ENCODE measurements at regions not wholly inside any gene's neighbourhood (a gene's known extent, or its start where the extent isn't known, plus 50 kb on each side); places are given as distances from the start of the nearest gene placed in this dataset.

GRCh38 chr13:75132701-75133695, 349.0 kb downstream of the TBC1D4 start:
- Histone ChIP-seq H3K27me3 (ENCODE audit: control insufficient read depth, low read length) (no peaks in the 10 kb centered on the region), H3K36me3 (ENCODE audit: control insufficient read depth, low read length) (no peaks in the 10 kb centered on the region), H3K4me1 (ENCODE audit: control insufficient read depth, low read length) (no peaks in the 10 kb centered on the region), H3K4me2 (ENCODE audit: low read length) (no peak overlapping the region), H3K79me2 (ENCODE audit: control insufficient read depth, low read length) (no peaks in the 10 kb centered on the region), H3F3A (ENCODE audit: control insufficient read depth, insufficient read depth) (no peaks in the 10 kb centered on the region), H3K27ac (ENCODE audit: low read depth, low read length) (no peak overlapping the region), H3K9me3 (ENCODE audit: control insufficient read depth, insufficient read depth, low read length) (no peaks in the 10 kb centered on the region), H3K9me2 (replicated peaks; ENCODE audit: control insufficient read depth, low read length) (no peaks in the 10 kb centered on the region), H4K20me1 (ENCODE audit: control insufficient read depth, insufficient read depth, low read depth, low read length) (no peaks in the 10 kb centered on the region), H3K4me3 (ENCODE audit: low read length) (no peak overlapping the region)
- no peak for TF ChIP-seq CTCF (IDR thresholded peaks at IDR 0.05; ENCODE audit: low read depth, low read length, poor library complexity, severe bottlenecking)
- no peak for TF ChIP-seq EZH2phosphoT487 (IDR thresholded peaks at IDR 0.05; ENCODE audit: borderline replicate concordance, low read length)

- Histone ChIP-seq H4K20me1 (ENCODE audit: control insufficient read depth, insufficient read depth, low read depth, low read length) (no peaks in the 10 kb centered on the region), H3K4me3 (ENCODE audit: low read length) (no peak overlapping the region), H3K27me3 (ENCODE audit: control insufficient read depth, low read length) (no peaks in the 10 kb centered on the region), H3K9me2 (replicated peaks; ENCODE audit: control insufficient read depth, low read length) (no peaks in the 10 kb centered on the region), H3K9me3 (ENCODE audit: control insufficient read depth, insufficient read depth, low read length) (no peaks in the 10 kb centered on the region), H3K27ac (ENCODE audit: low read depth, low read length) (no peak overlapping the region), H3K4me2 (ENCODE audit: low read length) (no peak overlapping the region), H3K4me1 (ENCODE audit: control insufficient read depth, low read length) (no peaks in the 10 kb centered on the region), H3K79me2 (ENCODE audit: control insufficient read depth, low read length) (no peaks in the 10 kb centered on the region), H3K36me3 (ENCODE audit: control insufficient read depth, low read length) (no peaks in the 10 kb centered on the region), H3F3A (ENCODE audit: control insufficient read depth, insufficient read depth) (no peaks in the 10 kb centered on the region)
- no peak for TF ChIP-seq EZH2phosphoT487 (IDR thresholded peaks at IDR 0.05; ENCODE audit: borderline replicate concordance, low read length)
- TF ChIP-seq CTCF (IDR thresholded peaks at IDR 0.05; ENCODE audit: low read depth, low read length, poor library complexity, severe bottlenecking) = no peak
Measured at GRCh38 chr13:75129331-75129730, 352.6 kb downstream of the TBC1D4 start.

GRCh38 chr13:75124415-75124814, 357.6 kb downstream of the TBC1D4 start:
- H3K4me2 ChIP-seq (ENCODE audit: low read length) = no peak overlapping the region

More at GRCh38 chr13:75124415-75124814, 357.6 kb downstream of the TBC1D4 start:
- no peak overlapping the region for H3K4me3 ChIP-seq (ENCODE audit: low read length)
- TF ChIP-seq CTCF (IDR thresholded peaks at IDR 0.05; ENCODE audit: low read depth, low read length, poor library complexity, severe bottlenecking) (no peak), EZH2phosphoT487 (IDR thresholded peaks at IDR 0.05; ENCODE audit: borderline replicate concordance, low read length) (no peak)
- no peaks in the 10 kb centered on the region for H3K36me3 ChIP-seq (ENCODE audit: control insufficient read depth, low read length)
- no peaks in the 10 kb centered on the region for H3K4me1 ChIP-seq (ENCODE audit: control insufficient read depth, low read length)
- no peaks in the 10 kb centered on the region for H3K9me3 ChIP-seq (ENCODE audit: control insufficient read depth, insufficient read depth, low read length)
- H3K79me2 ChIP-seq (ENCODE audit: control insufficient read depth, low read length) = no peaks in the 10 kb centered on the region
- H4K20me1 ChIP-seq (ENCODE audit: control insufficient read depth, insufficient read depth, low read depth, low read length) = no peaks in the 10 kb centered on the region
- H3F3A ChIP-seq (ENCODE audit: control insufficient read depth, insufficient read depth) = no peaks in the 10 kb centered on the region
- H3K27me3 ChIP-seq (ENCODE audit: control insufficient read depth, low read length) = no peaks in the 10 kb centered on the region
- H3K27ac ChIP-seq (ENCODE audit: low read depth, low read length) = no peak overlapping the region
- no peaks in the 10 kb centered on the region for H3K9me2 ChIP-seq (replicated peaks; ENCODE audit: control insufficient read depth, low read length)
